ENCODE measurements at regions not wholly inside any gene's neighbourhood (a gene's known extent, or its start where the extent isn't known, plus 50 kb on each side); places are given as distances from the start of the nearest gene placed in this dataset.

DNA sequence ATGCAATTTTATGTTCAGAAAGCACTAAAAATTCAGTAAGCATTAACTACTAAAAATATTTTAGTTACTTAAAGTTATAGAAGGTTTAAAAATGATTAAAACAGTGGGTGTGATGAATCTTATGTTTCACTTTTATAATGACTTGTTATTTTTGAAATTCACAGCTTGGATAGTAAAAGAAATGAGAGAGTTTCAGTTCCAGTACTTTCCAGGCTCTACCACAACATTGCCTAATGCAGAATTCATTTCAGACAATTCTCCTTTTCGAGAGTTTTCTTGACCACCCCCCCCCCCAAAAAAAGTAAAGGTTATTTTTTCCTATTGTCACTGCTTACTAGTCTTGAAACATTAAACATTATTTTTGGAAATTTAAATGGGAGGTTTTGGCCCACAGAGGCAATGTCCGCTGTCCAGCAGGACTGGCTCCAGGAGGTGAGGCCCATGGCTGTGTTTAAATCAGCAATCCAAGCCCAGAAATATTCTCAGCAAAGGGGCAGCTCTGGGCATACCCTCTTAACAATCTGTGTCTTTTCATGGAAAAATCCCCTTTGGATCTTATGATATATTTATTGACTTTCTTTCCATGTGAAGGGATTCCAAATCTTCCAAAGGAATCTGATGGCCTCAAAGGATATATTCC is 519.9 kb downstream of the MAFB start:
- no peak overlapping the region for H3K4me3 ChIP-seq (ENCODE audit: low read length)
- no peaks in the 10 kb centered on the region for H3K4me1 ChIP-seq (ENCODE audit: insufficient read depth, low read length)
- H3K27me3 ChIP-seq (ENCODE audit: insufficient read depth, low read length), result peaks cover 3% of the 10 kb centered on the region
- no peaks in the 10 kb centered on the region for H3K9me3 ChIP-seq (ENCODE audit: low read depth, low read length)

DNA sequence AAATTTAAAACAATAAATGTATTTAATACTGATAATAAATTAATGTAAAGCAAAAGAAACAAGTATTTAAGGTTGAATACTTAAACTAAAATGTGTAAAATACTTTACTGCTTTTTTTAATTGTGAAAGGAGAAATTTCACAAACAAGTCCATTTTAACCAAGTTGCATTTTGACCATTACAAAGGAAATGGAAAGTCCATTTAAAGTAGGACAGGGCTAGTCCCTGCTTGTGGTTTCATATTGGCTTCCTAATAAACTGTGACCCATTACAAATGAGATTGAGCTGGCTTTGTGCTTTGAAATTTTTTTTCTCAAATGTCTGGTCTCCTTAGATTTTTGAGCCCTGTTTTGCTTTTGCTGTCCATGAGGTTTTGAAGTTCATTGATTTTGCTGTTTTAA is 527.6 kb downstream of the MAFB start:
- Histone ChIP-seq H3K27me3 (ENCODE audit: insufficient read depth, low read length) (no peaks in the 10 kb centered on the region), H3K4me1 (ENCODE audit: insufficient read depth, low read length) (no peaks in the 10 kb centered on the region), H3K9me3 (ENCODE audit: low read depth, low read length) (no peaks in the 10 kb centered on the region), H3K4me3 (ENCODE audit: low read length) (no peak overlapping the region)

DNA sequence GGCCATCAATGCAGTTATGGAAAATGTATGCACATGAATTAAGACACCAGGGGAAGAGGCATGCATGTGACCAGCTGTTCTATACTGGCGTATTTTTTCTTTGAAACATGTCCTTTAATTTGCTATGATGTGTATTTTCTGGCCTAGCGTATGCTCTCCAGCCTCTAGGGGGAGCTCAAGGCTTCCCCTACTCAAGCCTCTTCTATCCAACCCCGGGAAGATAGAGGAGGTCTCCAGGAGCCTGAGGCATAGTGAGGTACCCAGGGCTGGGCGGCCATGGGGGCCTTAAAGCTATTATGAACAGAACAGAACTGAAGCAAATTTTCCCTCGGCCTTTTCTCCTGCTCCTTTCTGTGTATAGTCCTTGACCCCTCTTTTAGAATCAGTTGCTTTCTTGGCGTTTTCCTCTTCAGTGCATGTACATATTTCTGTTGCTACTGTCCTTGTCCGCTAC is 528.9 kb downstream of the MAFB start:
- no peaks in the 10 kb centered on the region for H3K4me1 ChIP-seq (ENCODE audit: insufficient read depth, low read length)
- no peak overlapping the region for H3K4me3 ChIP-seq (ENCODE audit: low read length)
- H3K9me3 ChIP-seq (ENCODE audit: low read depth, low read length), result no peaks in the 10 kb centered on the region
- H3K27me3 ChIP-seq (ENCODE audit: insufficient read depth, low read length), result no peaks in the 10 kb centered on the region

GRCh38 chr20:40159276-40159675 is 529.8 kb downstream of the MAFB start:
- H3K4me3 ChIP-seq (ENCODE audit: low read length), result no peak overlapping the region
- H3K9me3 ChIP-seq (ENCODE audit: low read depth, low read length), result no peaks in the 10 kb centered on the region
- H3K4me1 ChIP-seq (ENCODE audit: insufficient read depth, low read length), result no peaks in the 10 kb centered on the region
- no peaks in the 10 kb centered on the region for H3K27me3 ChIP-seq (ENCODE audit: insufficient read depth, low read length)

DNA sequence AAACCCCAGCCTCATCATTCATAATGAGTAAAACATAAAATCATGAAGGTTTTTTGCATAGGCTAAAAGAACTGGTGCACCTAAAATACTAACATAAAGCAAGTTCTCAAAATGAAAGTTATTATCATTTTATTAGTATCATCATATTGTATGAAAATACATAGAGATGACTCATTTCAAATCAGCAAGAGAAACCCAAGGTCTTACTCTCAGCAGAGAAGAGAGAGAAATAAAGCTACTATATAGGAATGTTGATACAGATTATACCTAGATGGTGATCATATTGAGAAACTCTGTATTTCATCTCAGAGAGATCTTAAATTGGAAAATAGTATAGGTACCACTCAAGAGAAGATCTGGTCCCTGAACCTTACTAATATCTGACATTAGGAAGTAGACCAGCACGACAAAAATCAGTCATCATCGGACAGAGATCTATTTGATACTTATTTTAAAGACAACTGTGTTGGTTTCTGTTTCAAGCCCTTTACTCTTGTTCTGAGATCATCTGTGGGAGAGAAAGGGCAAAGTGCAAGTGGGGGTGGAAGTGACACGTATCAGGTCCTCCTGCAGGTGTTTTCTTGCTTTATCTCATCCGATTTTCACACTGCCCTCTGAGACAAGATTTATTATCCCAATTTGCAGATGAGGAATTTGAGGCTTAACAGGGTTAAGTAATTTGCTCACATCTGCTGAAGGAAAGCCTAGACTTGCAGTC is 532.3 kb downstream of the MAFB start:
- Histone ChIP-seq H3K27me3 (ENCODE audit: insufficient read depth, low read length) (no peaks in the 10 kb centered on the region), H3K4me3 (ENCODE audit: low read length) (no peak overlapping the region), H3K9me3 (ENCODE audit: low read depth, low read length) (no peaks in the 10 kb centered on the region), H3K4me1 (ENCODE audit: insufficient read depth, low read length) (no peaks in the 10 kb centered on the region)

- Histone ChIP-seq H3K9me3 (ENCODE audit: low read depth, low read length) (no peaks in the 10 kb centered on the region), H3K4me3 (ENCODE audit: low read length) (no peak overlapping the region), H3K27me3 (ENCODE audit: insufficient read depth, low read length) (no peaks in the 10 kb centered on the region), H3K4me1 (ENCODE audit: insufficient read depth, low read length) (no peaks in the 10 kb centered on the region)
Measured at GRCh38 chr20:40154514-40154913, 534.5 kb downstream of the MAFB start.

- Histone ChIP-seq H3K4me1 (ENCODE audit: insufficient read depth, low read length) (no peaks in the 10 kb centered on the region), H3K4me3 (ENCODE audit: low read length) (no peak overlapping the region), H3K9me3 (ENCODE audit: low read depth, low read length) (no peaks in the 10 kb centered on the region), H3K27me3 (ENCODE audit: insufficient read depth, low read length) (no peaks in the 10 kb centered on the region)
Measured at GRCh38 chr20:40148886-40149285, 540.1 kb downstream of the MAFB start.

- Histone ChIP-seq H3K9me3 (ENCODE audit: low read depth, low read length) (no peaks in the 10 kb centered on the region), H3K27me3 (ENCODE audit: insufficient read depth, low read length) (no peaks in the 10 kb centered on the region), H3K4me1 (ENCODE audit: insufficient read depth, low read length) (no peaks in the 10 kb centered on the region), H3K4me3 (ENCODE audit: low read length) (no peak overlapping the region)
Measured at GRCh38 chr20:40146071-40146470, 543.0 kb downstream of the MAFB start.

- H3K4me1 ChIP-seq (ENCODE audit: insufficient read depth, low read length), result no peaks in the 10 kb centered on the region
- H3K27me3 ChIP-seq (ENCODE audit: insufficient read depth, low read length), result no peaks in the 10 kb centered on the region
- no peaks in the 10 kb centered on the region for H3K9me3 ChIP-seq (ENCODE audit: low read depth, low read length)
- no peak overlapping the region for H3K4me3 ChIP-seq (ENCODE audit: low read length)
Measured at GRCh38 chr20:40144581-40144980, 544.5 kb downstream of the MAFB start.

DNA sequence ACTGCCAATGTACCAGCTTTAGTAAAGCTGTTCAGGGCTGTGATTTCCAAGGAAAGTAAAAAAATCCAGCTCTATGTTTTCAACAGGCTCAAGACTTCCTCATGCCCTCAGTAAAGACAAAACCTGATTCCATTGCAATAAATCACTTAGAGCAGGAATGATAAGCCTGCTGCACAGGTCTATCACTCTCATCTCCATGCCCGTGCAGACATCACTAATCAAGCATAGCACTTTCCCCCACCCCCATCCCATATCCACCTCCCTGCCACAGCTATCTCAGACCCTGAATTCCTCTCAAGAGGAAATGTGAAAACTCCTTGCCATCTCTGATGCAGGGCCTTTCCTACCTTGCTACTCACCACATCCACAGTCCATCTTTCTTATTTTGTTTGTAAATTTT is 554.9 kb downstream of the MAFB start:
- no peaks in the 10 kb centered on the region for H3K4me1 ChIP-seq (ENCODE audit: insufficient read depth, low read length)
- H3K27me3 ChIP-seq (ENCODE audit: insufficient read depth, low read length), result no peaks in the 10 kb centered on the region
- no peaks in the 10 kb centered on the region for H3K9me3 ChIP-seq (ENCODE audit: low read depth, low read length)
- H3K4me3 ChIP-seq (ENCODE audit: low read length), result no peak overlapping the region

GRCh38 chr20:40120827-40121226 is 568.2 kb downstream of the MAFB start:
- Histone ChIP-seq H3K27me3 (ENCODE audit: insufficient read depth, low read length) (no peaks in the 10 kb centered on the region), H3K4me3 (ENCODE audit: low read length) (no peak overlapping the region), H3K9me3 (ENCODE audit: low read depth, low read length) (no peaks in the 10 kb centered on the region), H3K4me1 (ENCODE audit: insufficient read depth, low read length) (no peaks in the 10 kb centered on the region)

DNA sequence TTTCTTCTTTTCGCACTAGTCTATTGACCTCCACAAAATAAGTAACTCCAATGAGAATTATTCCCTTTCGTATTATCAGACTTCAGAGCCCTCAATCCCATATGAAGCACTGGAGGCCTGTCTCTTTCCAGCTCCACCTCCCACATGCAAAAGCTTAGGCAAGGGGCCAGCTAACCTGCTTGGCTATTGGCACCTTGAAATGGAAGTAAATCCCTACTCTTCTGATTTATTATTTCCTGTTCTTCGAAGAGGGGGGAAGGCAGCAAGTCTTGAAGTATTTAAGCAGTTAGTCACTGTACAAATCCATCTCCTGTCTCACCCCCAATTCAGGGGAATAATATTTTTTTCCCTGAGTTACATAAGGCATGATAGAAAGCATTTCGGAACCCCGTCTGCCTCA is 577.8 kb downstream of the MAFB start:
- Histone ChIP-seq H3K4me3 (ENCODE audit: low read length) (no peak overlapping the region), H3K9me3 (ENCODE audit: low read depth, low read length) (no peaks in the 10 kb centered on the region), H3K27me3 (ENCODE audit: insufficient read depth, low read length) (no peaks in the 10 kb centered on the region), H3K4me1 (ENCODE audit: insufficient read depth, low read length) (no peaks in the 10 kb centered on the region)

DNA sequence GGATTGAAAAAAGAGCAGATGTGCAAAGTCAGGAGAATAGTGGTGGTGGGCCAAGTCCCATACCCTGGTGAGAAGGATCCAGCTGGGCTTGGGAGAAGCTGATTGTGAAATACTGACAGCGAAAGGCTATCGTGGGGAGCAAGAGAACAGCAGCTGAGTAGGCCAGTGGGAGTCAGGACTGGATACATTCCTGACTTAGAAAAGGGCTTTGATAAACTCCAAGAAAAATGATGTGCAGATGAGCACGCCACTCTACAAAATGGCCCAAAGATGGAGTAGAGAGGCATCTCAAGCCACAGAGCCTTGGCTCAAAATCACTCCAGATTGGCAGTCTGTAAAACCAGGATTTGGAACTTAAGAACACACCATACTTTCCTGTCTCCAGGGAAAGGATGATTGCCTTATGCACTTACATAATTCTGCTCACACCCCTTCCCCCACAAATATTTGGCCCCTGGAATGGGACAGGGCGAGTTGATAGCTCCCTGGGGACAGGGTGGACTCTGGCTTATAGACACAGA is 578.7 kb downstream of the MAFB start:
- Histone ChIP-seq H3K4me1 (ENCODE audit: insufficient read depth, low read length) (no peaks in the 10 kb centered on the region), H3K9me3 (ENCODE audit: low read depth, low read length) (no peaks in the 10 kb centered on the region), H3K4me3 (ENCODE audit: low read length) (no peak overlapping the region), H3K27me3 (ENCODE audit: insufficient read depth, low read length) (no peaks in the 10 kb centered on the region)

DNA sequence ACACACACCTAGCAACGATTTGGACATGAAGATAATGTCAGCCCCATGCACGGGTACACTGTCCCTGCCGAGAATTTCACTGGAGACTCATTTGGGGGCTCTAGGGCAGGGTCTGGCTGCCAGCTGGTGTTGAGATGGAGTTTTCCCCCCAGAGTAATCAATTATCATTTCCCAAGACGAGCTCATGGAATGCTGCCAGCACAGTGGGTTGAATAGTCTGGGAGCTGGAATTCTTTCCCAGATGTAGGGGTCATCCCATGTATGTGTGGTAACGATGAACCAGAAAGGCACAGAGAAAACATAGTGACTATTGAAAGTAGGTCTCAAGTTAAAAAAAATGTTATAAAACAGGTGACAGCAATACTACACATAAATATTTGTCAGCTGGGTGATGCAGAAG is 579.9 kb downstream of the MAFB start:
- Histone ChIP-seq H3K4me3 (ENCODE audit: low read length) (no peak overlapping the region), H3K4me1 (ENCODE audit: insufficient read depth, low read length) (no peaks in the 10 kb centered on the region), H3K27me3 (ENCODE audit: insufficient read depth, low read length) (no peaks in the 10 kb centered on the region), H3K9me3 (ENCODE audit: low read depth, low read length) (no peaks in the 10 kb centered on the region)

DNA sequence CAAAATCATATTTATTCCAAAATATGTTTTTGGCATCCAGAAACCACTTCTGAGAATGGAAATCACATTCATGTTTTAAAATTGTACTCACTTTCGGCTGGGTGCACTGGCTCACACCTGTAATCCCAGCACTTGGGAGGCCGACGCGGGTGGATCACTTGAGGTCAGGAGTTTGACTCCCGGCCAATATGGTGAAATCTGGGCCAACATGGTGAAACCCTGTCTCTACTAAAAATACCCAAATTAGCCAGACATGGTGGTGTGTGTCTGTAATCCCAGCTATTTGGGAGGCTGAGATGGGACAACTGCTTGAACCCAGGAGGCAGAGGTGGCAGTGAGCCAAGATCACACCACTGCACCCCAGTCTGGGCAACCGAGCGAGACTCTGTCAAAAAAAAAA is 580.7 kb downstream of the MAFB start:
- Histone ChIP-seq H3K4me1 (ENCODE audit: insufficient read depth, low read length) (no peaks in the 10 kb centered on the region), H3K4me3 (ENCODE audit: low read length) (no peak overlapping the region), H3K27me3 (ENCODE audit: insufficient read depth, low read length) (no peaks in the 10 kb centered on the region), H3K9me3 (ENCODE audit: low read depth, low read length) (no peaks in the 10 kb centered on the region)

DNA sequence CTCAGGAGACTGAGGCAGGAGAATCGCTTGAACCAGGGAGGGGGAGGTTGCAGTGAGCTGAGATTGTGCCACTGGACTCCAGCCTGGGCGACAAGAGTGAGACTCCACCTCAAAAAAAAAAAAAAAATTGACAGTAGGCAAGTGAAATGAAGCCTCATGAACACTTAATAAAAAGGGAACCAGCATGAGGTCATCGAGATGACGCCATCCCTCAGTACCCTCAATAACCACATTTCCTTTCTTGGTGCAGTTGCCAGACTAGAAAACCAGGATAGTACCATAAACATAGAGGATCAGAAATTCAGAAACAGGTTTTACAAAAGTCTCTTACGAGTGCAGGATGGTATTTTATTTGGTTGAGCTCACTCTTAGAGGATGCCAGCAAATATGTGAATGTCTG is 584.1 kb downstream of the MAFB start:
- Histone ChIP-seq H3K27me3 (ENCODE audit: insufficient read depth, low read length) (no peaks in the 10 kb centered on the region), H3K9me3 (ENCODE audit: low read depth, low read length) (no peaks in the 10 kb centered on the region), H3K4me3 (ENCODE audit: low read length) (no peak overlapping the region), H3K4me1 (ENCODE audit: insufficient read depth, low read length) (no peaks in the 10 kb centered on the region)
